Endothelial cell of hepatic sinusoid (primary cell): ENCODE measurements at regions not wholly inside any gene's neighbourhood (a gene's known extent, or its start where the extent isn't known, plus 50 kb on each side); places are given as distances from the start of the nearest gene placed in this dataset.

ENCODE experiments used
- in situ Hi-C: cut with HindIII; loops from 2 replicates; pipeline ENCODE4 v1.10.0; 2017; ENCODE audit warnings: low sequenced_read_pairs

DNA sequence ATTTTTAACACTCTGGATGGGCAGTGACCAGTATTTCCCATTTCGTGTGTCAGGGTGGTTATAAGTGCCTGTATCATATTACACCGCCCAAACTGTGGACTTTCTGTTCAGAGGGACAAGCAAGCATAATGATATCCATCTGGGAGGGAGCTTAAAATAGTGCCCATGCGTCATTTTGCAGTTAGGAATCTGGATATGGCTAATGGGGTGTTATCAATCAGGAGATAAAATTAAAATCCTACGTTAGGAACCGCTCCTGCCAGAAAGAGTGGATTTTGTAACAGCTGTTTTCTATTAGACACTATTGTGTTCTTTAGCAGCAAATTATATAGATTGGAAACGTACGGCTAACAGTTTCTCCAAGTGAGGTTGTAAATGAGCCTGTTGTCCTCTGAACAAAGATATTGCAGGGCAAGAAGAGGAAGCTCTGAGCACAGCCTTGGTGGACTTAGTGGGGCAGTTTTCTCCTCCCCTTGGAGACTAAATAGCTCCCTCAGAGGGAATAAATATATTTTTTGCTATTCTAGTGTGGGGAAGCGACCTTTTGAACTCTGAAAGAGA lies 160.4 kb downstream of the SPATA31D1 start:
- in situ Hi-C loops = loop anchor here (10.0 kb wide), 1 partner anchor 624 kb away; no protein-coding TSS in a partner anchor

DNA sequence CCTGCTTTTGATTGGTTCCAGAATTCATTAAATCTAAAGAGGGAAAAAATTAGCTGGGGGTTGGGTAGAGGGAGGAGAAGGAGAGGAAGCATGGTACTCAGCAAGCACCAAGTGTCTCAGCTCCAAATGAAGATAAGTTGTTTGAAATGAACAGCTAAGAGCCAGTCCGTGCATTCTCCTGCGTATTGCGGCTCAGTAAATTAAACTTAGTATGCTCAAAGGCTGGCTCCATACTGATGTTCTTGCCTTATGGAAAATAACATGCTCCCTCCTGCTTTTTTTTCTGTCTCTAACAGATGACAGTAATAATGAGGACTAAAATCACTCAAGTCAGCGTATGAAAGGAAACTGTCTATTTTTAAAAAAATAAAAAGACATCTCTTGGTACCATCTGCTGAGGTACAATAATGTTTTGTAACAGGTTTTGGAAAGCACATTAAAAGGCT lies 161.0 kb downstream of the SPATA31D1 start:
- in situ Hi-C loops = loop anchor here (10.0 kb wide), 1 partner anchor 625 kb away; no protein-coding TSS in a partner anchor

DNA sequence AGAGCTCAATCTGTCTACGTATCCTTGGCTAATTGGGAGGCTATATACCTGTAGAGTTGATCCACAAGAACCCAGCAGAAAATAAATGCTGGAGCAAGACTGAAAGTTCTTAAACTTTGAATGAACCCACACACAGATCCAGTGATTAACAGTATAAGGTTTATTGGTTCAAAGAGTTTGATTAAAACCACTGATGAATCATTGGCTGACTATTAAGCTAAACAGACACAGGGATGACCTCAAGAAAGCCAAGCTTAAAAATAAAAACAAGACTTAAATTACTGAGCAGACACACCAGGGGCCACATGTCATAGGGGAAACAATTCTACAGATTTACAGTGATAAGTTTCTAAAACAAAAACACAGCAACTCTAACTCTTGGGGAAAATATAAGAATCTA lies 163.6 kb downstream of the SPATA31D1 start:
- in situ Hi-C loops = loop anchor here (10.0 kb wide), 1 partner anchor 653 kb away; no protein-coding TSS in a partner anchor

DNA sequence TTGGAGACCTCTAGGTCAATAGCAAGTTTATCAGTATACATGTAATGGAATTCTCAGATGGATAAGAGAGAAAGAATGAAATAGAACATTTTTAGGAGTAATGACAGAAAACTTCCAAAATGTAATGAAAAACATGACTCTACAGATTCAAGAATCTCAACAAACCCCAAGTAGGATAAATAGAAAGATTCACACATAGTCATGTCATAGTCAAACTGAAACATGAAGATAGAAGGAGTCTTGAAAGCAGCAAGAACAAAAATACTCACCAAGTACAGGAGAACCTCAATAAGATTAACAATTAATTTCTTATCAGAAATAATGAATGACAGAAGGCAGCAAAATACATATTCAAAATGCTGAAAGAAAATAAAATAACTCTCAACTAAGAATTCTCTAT lies 164.5 kb downstream of the SPATA31D1 start:
- in situ Hi-C loops = loop anchor here (10.0 kb wide), 1 partner anchor 652 kb away; no protein-coding TSS in a partner anchor

DNA sequence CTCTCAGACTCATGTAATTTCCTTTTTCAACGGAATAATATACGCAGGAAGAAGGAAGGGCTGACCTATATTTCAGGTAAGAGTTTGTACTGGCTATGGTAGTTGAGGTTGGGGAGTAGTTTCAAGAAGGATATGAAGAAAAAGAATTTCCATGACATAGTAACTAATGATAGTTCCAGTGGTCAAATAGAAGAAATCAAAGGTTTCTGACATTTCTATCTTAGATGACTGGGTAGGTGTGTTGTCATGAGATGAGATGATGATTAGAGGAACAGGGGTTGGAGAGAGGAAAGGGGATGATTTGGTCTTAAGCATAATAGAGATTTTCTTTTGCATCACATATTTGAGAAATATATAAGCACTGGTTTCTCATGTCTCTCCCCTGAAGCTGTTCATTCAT lies 166.0 kb downstream of the SPATA31D1 start:
- in situ Hi-C loops = loop anchor here (10.0 kb wide), 1 partner anchor 650 kb away; no protein-coding TSS in a partner anchor

DNA sequence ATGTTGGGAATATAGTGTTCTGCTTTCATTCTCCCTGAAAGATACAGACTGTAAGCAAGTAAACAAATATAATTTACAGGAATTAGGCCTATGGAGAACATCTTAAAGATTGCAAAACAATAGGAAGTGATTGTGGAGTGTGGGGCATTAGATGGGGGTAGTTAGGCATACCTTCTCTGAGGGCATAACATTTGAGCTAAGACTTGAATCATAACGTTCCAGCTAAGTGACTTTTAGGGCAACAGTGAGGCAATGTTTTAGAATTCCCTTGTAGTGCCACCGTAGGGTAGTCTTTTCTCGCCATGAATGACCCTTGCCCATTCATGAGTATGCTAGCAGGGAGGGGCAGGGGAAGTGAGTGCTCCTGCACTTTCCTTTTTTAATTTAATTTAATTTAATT lies 173.3 kb downstream of the SPATA31D1 start:
- in situ Hi-C loops = no loop called here

DNA sequence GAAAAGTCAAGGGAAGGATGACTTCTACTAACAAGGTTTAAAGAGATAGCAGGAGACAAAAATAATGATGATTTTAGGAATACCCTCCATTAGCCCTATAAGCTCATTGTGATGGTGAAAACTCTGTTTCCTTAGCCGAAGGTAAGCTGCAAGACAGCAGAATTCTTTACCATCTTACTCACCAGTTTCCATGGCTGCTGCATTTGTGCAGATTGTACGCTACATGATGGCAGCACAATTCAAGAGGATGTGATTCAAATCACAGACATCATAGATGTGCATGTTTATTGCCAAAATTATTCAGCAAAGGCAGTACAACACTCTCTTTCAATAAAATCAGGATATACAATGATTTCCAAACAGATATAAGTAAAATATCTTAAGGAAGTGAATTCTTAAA lies 175.6 kb downstream of the SPATA31D1 start:
- in situ Hi-C loops = no loop called here

DNA sequence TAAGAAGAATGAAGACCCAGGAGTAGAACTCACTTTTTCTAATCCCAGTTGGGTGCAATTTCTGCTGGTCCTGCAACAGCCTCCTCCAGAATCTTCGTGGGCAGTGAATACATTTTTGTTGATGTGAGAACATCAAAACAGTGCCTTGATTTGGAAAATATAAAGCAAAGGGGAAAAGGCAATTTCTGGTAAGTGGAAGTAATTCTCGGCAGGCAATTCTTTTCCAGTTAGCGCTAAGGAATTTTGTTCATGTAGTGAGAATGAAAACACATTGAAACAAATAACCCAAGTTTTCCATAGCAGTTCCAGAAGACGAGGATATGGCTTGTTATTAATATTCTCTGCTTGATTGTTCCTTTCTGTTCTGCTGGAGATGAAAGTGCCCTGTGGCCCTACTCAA lies 178.7 kb downstream of the SPATA31D1 start:
- in situ Hi-C loops = no loop called here

DNA sequence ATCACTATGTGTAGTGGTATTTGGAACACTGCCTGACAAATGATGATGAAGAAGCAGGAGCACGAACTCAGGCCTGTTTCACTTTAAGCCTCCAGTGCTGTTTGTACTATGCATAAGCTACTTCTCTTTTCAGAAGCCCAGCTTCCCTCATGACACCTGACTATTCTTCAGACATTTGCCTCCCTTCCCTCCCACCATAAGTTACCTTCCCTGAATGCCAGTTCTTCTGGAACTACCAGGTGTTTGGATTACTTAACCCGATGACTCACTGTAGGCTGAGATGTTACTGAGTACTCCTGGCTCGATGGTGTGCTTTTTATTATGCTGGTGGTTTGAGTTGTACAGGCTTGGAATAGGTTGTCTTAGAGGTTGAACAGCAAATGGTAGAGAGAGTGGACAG lies 180.0 kb downstream of the SPATA31D1 start:
- in situ Hi-C loops = no loop called here

DNA sequence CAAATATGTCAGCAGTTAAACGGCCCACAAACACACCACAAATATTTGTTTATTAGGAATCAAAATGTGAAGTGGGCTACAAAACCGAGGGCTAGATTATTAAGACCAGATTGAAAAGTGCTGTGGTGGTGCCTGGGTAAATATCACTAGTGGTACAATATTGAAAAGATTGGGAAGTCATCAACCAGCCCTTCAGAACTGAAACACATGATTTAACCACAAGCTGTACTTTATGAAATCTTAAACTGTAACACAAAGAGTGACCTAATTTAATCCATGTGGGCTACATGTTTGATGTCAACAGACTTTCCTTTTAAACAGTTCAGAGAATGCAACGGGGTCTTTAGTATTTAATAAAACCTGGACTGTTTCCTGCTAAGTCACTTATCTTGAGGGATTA lies 182.3 kb downstream of the SPATA31D1 start:
- in situ Hi-C loops = no loop called here

DNA sequence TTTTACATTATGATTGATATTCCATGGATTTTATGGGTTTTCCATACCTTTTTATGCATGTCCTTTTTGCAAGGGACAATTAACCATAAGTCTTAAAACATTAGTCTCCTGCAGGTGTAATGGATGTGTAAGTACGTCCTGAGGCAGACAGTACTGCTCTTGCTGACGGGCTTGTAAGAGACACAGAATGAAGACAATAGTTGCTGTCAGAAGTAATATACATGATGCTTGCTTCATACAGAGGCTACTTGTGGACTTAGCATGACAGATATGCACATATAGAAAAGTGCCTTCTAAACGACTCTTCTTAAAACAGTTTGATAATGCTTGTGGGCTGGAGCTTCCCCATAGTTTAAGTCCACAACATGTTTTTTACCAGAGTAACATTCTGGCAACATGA lies 182.7 kb downstream of the SPATA31D1 start:
- in situ Hi-C loops = no loop called here

DNA sequence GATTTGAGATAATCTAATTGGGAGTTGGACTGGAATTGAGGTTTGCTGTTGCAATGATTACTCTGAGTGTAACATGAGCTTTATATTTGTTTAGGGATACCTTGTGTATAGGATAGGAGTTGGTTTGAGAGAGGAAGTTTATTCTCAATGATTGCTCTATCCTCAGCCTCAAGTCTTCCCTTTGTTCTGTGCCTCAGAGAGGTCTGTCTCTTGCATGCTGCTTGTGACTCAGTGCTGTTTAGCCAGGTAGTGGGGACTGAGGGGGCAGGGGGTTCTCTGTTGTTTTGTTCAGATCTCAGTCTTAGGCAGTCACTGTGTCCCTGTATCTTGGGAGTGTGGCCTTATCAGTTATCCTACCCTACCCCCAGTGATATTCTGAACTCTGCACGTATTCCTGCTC lies 192.1 kb downstream of the SPATA31D1 start:
- in situ Hi-C loops = loop anchor here (25.0 kb wide), 1 partner anchor 93 kb away; no protein-coding TSS in a partner anchor

DNA sequence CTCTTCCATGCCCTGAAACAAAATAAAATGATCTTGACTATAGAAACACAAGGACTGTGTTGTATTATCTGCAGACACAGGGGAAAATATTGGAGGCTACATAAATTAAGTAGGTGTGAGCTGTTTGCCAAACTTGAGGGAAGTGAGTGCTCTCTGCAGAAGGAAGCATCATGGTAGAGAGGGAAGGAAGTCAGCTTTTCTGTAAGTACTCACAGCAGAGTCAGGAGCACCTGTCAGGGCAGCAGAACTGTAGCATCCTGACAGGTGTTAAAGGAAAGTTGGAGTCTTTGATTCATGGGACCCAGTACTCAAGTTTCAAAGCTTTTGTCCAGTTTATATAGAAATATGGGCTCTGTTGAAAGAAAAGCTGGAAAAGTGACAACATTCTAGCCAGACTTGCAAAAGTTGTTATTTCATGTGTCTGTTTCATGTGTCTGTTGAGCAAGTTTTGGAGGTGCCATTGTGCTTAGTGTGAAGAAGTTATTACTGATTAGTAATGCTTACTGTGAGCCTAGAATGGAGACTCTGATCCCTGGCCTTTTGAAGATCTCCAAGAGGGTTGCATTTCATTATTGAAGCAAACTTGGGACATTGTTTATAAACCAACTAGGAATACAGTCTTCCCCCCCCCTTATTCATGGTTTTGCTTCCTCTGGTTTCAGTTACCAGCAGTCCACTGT lies 194.7 kb downstream of the SPATA31D1 start:
- in situ Hi-C loops = loop anchor here (25.0 kb wide), 1 partner anchor 96 kb away; no protein-coding TSS in a partner anchor

DNA sequence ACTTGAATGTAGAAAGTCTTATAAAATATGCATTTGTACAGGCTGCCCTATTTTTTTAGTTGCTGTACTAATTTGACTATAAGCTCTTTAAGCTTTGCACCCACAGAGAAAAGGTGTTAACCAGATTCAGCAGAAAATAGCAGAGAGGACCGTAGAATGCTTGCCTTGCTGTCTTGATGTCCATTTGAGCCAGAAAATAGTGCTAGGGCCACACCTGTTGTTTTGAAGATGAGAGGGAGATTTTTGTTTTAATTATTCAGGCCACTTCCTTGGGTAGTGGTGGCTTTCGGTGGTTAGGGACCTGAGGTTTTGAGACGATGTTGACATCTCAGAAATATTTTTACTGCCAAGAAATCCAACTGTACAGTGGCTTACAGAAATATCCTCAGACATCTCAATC lies 196.0 kb downstream of the SPATA31D1 start:
- in situ Hi-C loops = loop anchor here (25.0 kb wide), 1 partner anchor 97 kb away; no protein-coding TSS in a partner anchor

DNA sequence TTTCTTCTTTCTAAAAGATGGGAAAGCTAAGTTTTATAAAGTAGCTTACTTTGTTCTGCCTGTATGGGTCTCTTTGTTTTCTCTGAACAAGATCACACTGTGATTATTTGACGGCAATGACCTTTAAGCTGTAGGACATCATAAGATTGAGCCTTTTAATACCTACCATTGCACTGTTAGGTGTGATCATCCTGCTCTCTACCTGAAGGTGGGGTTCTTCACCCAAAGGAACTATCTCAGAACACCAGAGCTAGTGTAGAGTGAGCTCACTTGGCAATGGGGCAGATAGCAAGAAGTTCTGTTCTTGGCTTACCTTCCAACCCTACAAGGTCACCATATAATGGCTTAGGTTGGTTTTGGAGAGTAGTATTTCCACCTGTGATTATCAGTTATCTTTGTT lies 200.2 kb downstream of the SPATA31D1 start:
- in situ Hi-C loops = loop anchor here (25.0 kb wide), 1 partner anchor 102 kb away; no protein-coding TSS in a partner anchor

DNA sequence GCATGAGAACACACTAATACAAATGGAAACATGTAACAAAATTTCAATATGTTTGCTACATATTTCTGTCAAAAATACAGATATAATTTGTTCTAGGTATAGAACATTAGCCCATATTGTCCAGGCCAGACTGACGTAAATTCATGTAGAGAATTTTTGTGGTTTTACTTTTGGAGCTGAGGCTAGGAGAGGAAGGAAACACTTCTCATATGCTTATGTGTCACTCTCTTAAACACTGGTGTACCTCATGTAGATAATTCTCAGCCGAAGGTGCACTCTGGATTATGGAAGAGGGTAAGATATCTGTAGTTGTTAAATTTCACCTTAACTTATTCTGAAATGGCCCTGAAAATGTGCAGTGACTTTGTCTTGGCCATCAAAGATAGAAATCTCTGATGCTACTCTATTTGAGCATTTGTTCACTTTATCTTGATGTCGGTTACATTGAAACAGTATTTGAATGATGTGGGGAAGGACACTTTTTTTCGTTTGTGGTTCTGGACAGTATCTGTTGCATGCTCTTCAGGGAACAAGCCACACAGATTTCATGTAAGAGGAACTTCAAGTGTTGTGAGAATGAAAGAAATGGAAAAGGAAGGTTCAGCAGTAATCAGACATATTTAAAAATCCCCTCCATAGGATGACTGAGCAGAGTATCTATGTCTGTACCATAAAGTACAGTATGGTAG lies 202.7 kb downstream of the SPATA31D1 start:
- in situ Hi-C loops = loop anchor here (25.0 kb wide), 1 partner anchor 104 kb away; no protein-coding TSS in a partner anchor

DNA sequence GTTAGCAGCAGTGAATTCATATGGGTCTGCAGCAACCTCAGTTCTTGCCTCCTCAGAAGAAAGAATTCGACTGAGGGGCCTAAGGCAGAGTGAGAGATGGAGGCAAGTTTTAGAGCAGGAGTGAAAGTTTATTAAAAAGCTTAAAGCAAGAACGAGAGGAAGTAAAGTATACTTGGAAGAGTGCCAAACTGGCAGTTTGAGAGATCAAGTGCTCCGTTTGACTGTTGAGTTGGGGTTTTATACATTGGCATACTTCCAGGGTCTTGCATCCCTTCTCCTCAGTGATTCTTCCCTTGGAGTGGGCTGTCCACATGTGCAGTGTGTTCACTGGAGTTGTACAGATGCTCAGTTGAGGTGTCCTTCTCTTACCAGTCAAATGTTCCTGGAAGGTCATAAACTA lies 203.6 kb downstream of the SPATA31D1 start:
- in situ Hi-C loops = loop anchor here (25.0 kb wide), 1 partner anchor 105 kb away; no protein-coding TSS in a partner anchor

DNA sequence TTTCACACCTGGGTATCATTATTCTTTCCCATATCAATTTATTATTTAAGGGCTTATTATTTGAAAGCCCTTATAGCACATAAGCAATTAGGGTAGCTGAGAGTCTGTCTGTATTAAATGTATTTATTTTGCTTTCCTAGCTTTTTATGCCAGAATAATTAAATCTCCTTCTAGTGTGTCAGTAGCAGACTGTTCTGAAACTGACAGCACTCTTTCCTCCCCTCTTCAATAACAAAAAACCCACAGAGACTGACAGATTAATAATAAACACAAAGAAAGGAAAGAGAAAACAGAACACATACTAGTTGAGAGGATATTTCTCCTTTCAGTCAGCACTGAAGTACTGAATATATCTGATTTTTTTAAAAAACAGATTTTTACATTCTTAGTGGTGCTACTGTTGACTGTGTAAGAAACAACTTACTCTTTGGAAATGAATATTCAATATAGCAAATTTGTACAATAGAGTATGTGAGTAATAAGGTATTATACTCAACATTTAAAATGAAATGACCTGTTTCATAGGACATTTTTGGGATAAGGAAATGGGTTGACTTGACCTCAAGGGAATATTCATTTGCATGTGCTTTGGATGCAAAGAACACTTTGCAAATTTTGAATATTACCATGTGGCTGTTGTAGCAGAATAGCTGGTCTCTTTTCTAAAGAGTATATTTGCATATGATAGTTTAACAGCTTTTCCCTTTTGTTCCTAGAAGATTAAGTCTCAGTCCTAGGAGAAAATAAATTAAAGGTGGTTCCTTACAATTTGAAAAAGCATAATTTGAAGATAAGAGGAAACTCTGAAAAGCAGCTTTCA lies 208.3 kb downstream of the SPATA31D1 start:
- in situ Hi-C loops = loop anchor here (25.0 kb wide), 1 partner anchor 110 kb away; no protein-coding TSS in a partner anchor

DNA sequence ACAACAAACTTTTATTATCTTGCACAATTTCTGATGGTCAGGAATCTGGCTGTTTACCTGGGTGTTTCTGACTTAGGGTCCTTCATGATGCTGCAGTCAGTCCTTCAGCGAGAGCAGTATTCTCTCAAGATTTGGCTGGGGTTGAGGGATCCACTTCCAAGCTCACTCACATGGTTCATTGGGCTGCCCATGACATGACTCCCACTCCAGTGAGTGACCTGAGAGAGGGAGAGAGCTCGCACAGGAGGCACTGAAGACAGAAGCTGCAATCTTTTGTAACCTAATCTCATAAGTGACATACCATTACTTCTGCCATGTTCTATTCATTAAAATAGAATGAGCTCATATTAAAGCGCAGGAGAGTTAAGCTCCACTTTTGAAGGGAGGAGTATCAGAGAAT lies 212.6 kb downstream of the SPATA31D1 start:
- in situ Hi-C loops = no loop called here

DNA sequence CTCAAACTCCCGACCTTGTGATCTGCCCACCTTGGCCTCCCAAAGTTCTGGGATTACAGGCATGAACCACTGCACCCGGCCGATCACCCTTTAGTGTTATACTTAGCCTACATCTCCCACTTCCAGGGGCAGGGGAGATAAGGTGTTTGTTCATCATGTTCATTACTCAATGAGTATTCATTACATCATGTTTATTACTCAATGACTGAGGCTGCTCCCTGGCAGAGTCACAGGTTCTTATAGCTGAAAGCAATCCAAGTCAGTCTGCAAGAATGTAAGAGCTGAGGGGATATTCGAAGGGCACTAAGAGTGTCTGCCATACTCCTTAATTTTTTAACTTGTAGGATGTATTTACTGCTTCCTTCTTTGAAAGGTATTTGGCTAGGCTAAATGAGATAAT lies 214.2 kb downstream of the SPATA31D1 start:
- in situ Hi-C loops = no loop called here

DNA sequence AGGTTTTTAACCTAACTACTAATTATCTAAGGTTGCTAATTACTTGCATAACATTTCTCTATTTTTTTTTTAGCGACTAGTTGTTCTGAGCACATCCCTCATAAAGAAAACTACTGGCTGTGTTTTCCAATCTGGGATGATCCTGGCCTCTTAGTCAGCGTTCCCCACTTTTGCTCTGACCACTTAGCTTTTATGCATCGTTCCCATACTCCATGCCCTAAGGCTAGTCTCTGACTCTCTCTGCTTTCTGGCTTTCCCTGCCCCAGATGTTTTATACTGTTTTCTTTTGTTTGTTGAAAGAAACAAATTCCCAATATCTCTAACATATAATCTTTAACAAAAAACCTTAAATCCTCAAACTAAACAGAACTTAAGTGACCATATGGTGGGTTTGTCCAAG lies 217.9 kb downstream of the SPATA31D1 start:
- in situ Hi-C loops = no loop called here
